GM23338 (cell line): ENCODE measurements at regions not wholly inside any gene's neighbourhood (a gene's known extent, or its start where the extent isn't known, plus 50 kb on each side); places are given as distances from the start of the nearest gene placed in this dataset.

ENCODE experiments used
- CREB1 ChIP-seq: fragments of 250-450 bp; sonication (Bioruptor Pico); IDR thresholded peaks from 2 replicates; pipeline ENCODE4 v1.5.0; 2020; ENCODE audit warnings: low read depth, mild to moderate bottlenecking, moderate library complexity
- EZH2 ChIP-seq: fragments of 200-600 bp; sonication (generic); IDR thresholded peaks from one replicate; pipeline ENCODE4 v1.8.0; 2017; ENCODE audit warnings: antibody characterized with exemption, mild to moderate bottlenecking, low read depth; ENCODE audit not compliant: unreplicated experiment
- JUNB ChIP-seq: IDR thresholded peaks from one replicate; pipeline ENCODE4 v1.6.1; 2016; ENCODE audit warnings: antibody characterized with exemption; ENCODE audit not compliant: unreplicated experiment
- POLR2AphosphoS5 ChIP-seq: IDR thresholded peaks from 2 replicates; pipeline ENCODE4 v1.6.1; 2016; ENCODE audit warnings: antibody characterized with exemption, low read depth
- TF ChIP-seq, protein P1 (sequence below), 2 experiments: fragments of 200-600 bp in 1 of 2; sonication (generic) in 1 of 2; conservative IDR thresholded peaks; 2 replicates each; pipeline versions ENCODE4 v1.5.1 to v1.6.1; 2016 to 2017; ENCODE audit warnings: antibody characterized with exemption in 2 of 2, low read depth in 2 of 2, mild to moderate bottlenecking in 2 of 2, moderate library complexity in 1 of 2

DNA sequence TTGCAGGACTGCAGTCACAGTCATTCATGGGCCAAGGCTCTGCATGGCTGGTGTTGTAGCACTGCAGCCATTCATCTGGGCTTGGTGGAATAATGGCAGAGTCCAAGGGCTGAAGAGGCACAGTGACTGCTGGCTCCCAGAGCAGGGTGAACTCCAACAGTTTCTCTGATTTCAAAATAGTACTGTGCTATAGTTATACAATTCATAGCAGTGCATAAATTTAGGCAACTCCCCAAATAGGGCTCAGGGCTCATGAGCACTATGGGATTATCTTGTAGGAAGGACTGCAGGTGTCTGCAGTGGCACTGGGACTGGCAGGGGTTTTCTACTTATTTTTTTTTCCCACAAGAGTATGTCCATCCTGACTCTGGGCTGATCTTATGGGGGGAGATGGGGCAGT is 642.5 kb upstream of the SGCD start:
- TF ChIP-seq, protein P1, sequence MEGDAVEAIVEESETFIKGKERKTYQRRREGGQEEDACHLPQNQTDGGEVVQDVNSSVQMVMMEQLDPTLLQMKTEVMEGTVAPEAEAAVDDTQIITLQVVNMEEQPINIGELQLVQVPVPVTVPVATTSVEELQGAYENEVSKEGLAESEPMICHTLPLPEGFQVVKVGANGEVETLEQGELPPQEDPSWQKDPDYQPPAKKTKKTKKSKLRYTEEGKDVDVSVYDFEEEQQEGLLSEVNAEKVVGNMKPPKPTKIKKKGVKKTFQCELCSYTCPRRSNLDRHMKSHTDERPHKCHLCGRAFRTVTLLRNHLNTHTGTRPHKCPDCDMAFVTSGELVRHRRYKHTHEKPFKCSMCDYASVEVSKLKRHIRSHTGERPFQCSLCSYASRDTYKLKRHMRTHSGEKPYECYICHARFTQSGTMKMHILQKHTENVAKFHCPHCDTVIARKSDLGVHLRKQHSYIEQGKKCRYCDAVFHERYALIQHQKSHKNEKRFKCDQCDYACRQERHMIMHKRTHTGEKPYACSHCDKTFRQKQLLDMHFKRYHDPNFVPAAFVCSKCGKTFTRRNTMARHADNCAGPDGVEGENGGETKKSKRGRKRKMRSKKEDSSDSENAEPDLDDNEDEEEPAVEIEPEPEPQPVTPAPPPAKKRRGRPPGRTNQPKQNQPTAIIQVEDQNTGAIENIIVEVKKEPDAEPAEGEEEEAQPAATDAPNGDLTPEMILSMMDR (conservative IDR thresholded peaks at IDR 0.05; ENCODE audit: low read depth in 2 of 2) = no peak
- TF ChIP-seq EZH2 (no peak), POLR2AphosphoS5 (no peak), CREB1 (CRISPR knock-in tag) (no peak), JUNB (no peak)
